ENCODE measurements at regions not wholly inside any gene's neighbourhood (a gene's known extent, or its start where the extent isn't known, plus 50 kb on each side); places are given as distances from the start of the nearest gene placed in this dataset.
A peak's percentile ranks its signal among the peaks of the same experiment; 100 is the strongest.

GRCh38 chr2:187857826-187858225 lies 303.6 kb upstream of the TFPI start:
- WGBS = no CpG with 5 or more reads among the region's 1 CpG
- H3K18ac ChIP-seq (ENCODE audit: low read depth in 1 of 2, low read length in 2 of 2) = no peak overlapping the region

GRCh38 chr2:187862715-187863114 lies 308.5 kb upstream of the TFPI start:
- Histone ChIP-seq H3K4ac (ENCODE audit: low read depth in 1 of 2, low read length in 2 of 2) (no peak overlapping the region), H2BK5ac (ENCODE audit: low read depth, low read length, poor library complexity, severe bottlenecking) (no peak overlapping the region), H3K27me3 (ENCODE audit: control insufficient read depth in 1 of 2, insufficient read depth in 1 of 2, low read length in 2 of 2) (no peaks in the 10 kb centered on the region), H2AK5ac (ENCODE audit: low read length, severe bottlenecking) (no peak overlapping the region), H2BK12ac (ENCODE audit: low read length in 2 of 2) (no peak overlapping the region), H3K4me1 (ENCODE audit: control insufficient read depth, insufficient read depth, low read depth, low read length) (no peaks in the 10 kb centered on the region), H3K23ac (ENCODE audit: low read length in 2 of 2) (no peak overlapping the region), H3K18ac (ENCODE audit: low read depth in 1 of 2, low read length in 2 of 2) (no peak overlapping the region), H3K4me2 (ENCODE audit: low read length, poor library complexity, severe bottlenecking) (no peak overlapping the region), H2BK15ac (ENCODE audit: low read depth, poor library complexity, severe bottlenecking) (no peak overlapping the region), H3K9ac (ENCODE audit: low read length) (no peak overlapping the region), H3K27ac (ENCODE audit: low read length, poor library complexity, severe bottlenecking) (no peak overlapping the region), H3K79me1 (replicated peaks; ENCODE audit: low read length, poor library complexity, severe bottlenecking) (no peaks in the 10 kb centered on the region), H3K9me3 (ENCODE audit: control insufficient read depth, low read length) (no peaks in the 10 kb centered on the region), H4K91ac (ENCODE audit: low read length) (no peak overlapping the region), H2BK120ac (ENCODE audit: low read depth, low read length) (no peak overlapping the region), H3K4me3 (ENCODE audit: insufficient read depth in 1 of 2, low read depth in 1 of 2, low read length in 2 of 2) (no peak overlapping the region), H3K14ac (ENCODE audit: low read length in 2 of 2) (no peak overlapping the region), H2AFZ (ENCODE audit: low read depth, low read length) (no peak overlapping the region), H4K8ac (ENCODE audit: low read length) (no peak overlapping the region), H3K36me3 (ENCODE audit: control insufficient read depth in 1 of 2, insufficient read depth in 2 of 2, low read depth in 1 of 2, low read length in 2 of 2) (no peaks in the 10 kb centered on the region)
- DNase-seq = no peak
- WGBS = 84% methylated on average over 3 of the region's 3 CpGs

More at GRCh38 chr2:187857826-187858225, 303.6 kb upstream of the TFPI start:
- DNase-seq = no peak
- H3K14ac ChIP-seq (ENCODE audit: low read length in 2 of 2) = no peak overlapping the region
- no peaks in the 10 kb centered on the region for H3K36me3 ChIP-seq (ENCODE audit: control insufficient read depth in 1 of 2, insufficient read depth in 2 of 2, low read depth in 1 of 2, low read length in 2 of 2)
- no peak overlapping the region for H2BK5ac ChIP-seq (ENCODE audit: low read depth, low read length, poor library complexity, severe bottlenecking)
- H2BK12ac ChIP-seq (ENCODE audit: low read length in 2 of 2) = no peak overlapping the region
- H2AFZ ChIP-seq (ENCODE audit: low read depth, low read length) = no peak overlapping the region
- no peaks in the 10 kb centered on the region for H3K4me1 ChIP-seq (ENCODE audit: control insufficient read depth, insufficient read depth, low read depth, low read length)
- no peak overlapping the region for H3K4me3 ChIP-seq (ENCODE audit: insufficient read depth in 1 of 2, low read depth in 1 of 2, low read length in 2 of 2)
- H2BK120ac ChIP-seq (ENCODE audit: low read depth, low read length) = no peak overlapping the region
- no peak overlapping the region for H4K8ac ChIP-seq (ENCODE audit: low read length)
- no peak overlapping the region for H3K9ac ChIP-seq (ENCODE audit: low read length)
- no peak overlapping the region for H2AK5ac ChIP-seq (ENCODE audit: low read length, severe bottlenecking)
- H3K27ac ChIP-seq (ENCODE audit: low read length, poor library complexity, severe bottlenecking) = no peak overlapping the region
- H3K4me2 ChIP-seq (ENCODE audit: low read length, poor library complexity, severe bottlenecking) = no peak overlapping the region
- no peak overlapping the region for H4K91ac ChIP-seq (ENCODE audit: low read length)
- H2BK15ac ChIP-seq (ENCODE audit: low read depth, poor library complexity, severe bottlenecking) = no peak overlapping the region
- no peak overlapping the region for H3K4ac ChIP-seq (ENCODE audit: low read depth in 1 of 2, low read length in 2 of 2)
- H3K23ac ChIP-seq (ENCODE audit: low read length in 2 of 2) = no peak overlapping the region
- no peaks in the 10 kb centered on the region for H3K9me3 ChIP-seq (ENCODE audit: control insufficient read depth, low read length)
- H3K27me3 ChIP-seq (ENCODE audit: control insufficient read depth in 1 of 2, insufficient read depth in 1 of 2, low read length in 2 of 2) = no peaks in the 10 kb centered on the region
- no peaks in the 10 kb centered on the region for H3K79me1 ChIP-seq (replicated peaks; ENCODE audit: low read length, poor library complexity, severe bottlenecking)

GRCh38 chr2:187865025-187865424 lies 310.8 kb upstream of the TFPI start:
- H3K4ac ChIP-seq (ENCODE audit: low read depth in 1 of 2, low read length in 2 of 2) = no peak overlapping the region
- no peak overlapping the region for H2AFZ ChIP-seq (ENCODE audit: low read depth, low read length)
- no peak overlapping the region for H3K14ac ChIP-seq (ENCODE audit: low read length in 2 of 2)
- H2BK5ac ChIP-seq (ENCODE audit: low read depth, low read length, poor library complexity, severe bottlenecking) = no peak overlapping the region
- no peak overlapping the region for H3K4me2 ChIP-seq (ENCODE audit: low read length, poor library complexity, severe bottlenecking)
- no peaks in the 10 kb centered on the region for H3K27me3 ChIP-seq (ENCODE audit: control insufficient read depth in 1 of 2, insufficient read depth in 1 of 2, low read length in 2 of 2)
- H2BK120ac ChIP-seq (ENCODE audit: low read depth, low read length) = no peak overlapping the region
- no peak overlapping the region for H4K91ac ChIP-seq (ENCODE audit: low read length)
- H3K36me3 ChIP-seq (ENCODE audit: control insufficient read depth in 1 of 2, insufficient read depth in 2 of 2, low read depth in 1 of 2, low read length in 2 of 2) = no peaks in the 10 kb centered on the region
- no peak overlapping the region for H3K23ac ChIP-seq (ENCODE audit: low read length in 2 of 2)
- no peak overlapping the region for H4K8ac ChIP-seq (ENCODE audit: low read length)
- no peaks in the 10 kb centered on the region for H3K79me1 ChIP-seq (replicated peaks; ENCODE audit: low read length, poor library complexity, severe bottlenecking)
- H2BK12ac ChIP-seq (ENCODE audit: low read length in 2 of 2) = no peak overlapping the region
- 100% methylated on average over 3 of the region's 4 CpGs for WGBS
- no peak overlapping the region for H2BK15ac ChIP-seq (ENCODE audit: low read depth, poor library complexity, severe bottlenecking)
- H3K4me1 ChIP-seq (ENCODE audit: control insufficient read depth, insufficient read depth, low read depth, low read length) = no peaks in the 10 kb centered on the region
- H3K27ac ChIP-seq (ENCODE audit: low read length, poor library complexity, severe bottlenecking) = no peak overlapping the region
- H3K9me3 ChIP-seq (ENCODE audit: control insufficient read depth, low read length) = no peaks in the 10 kb centered on the region
- H2AK5ac ChIP-seq (ENCODE audit: low read length, severe bottlenecking) = no peak overlapping the region
- no peak overlapping the region for H3K18ac ChIP-seq (ENCODE audit: low read depth in 1 of 2, low read length in 2 of 2)
- no peak for DNase-seq
- no peak overlapping the region for H3K4me3 ChIP-seq (ENCODE audit: insufficient read depth in 1 of 2, low read depth in 1 of 2, low read length in 2 of 2)
- H3K9ac ChIP-seq (ENCODE audit: low read length) = no peak overlapping the region

GRCh38 chr2:187867165-187867564 lies 312.9 kb upstream of the TFPI start:
- Histone ChIP-seq H2BK5ac (ENCODE audit: low read depth, low read length, poor library complexity, severe bottlenecking) (no peak overlapping the region), H3K79me1 (replicated peaks; ENCODE audit: low read length, poor library complexity, severe bottlenecking) (no peaks in the 10 kb centered on the region), H3K27ac (ENCODE audit: low read length, poor library complexity, severe bottlenecking) (no peak overlapping the region), H3K36me3 (ENCODE audit: control insufficient read depth in 1 of 2, insufficient read depth in 2 of 2, low read depth in 1 of 2, low read length in 2 of 2) (no peaks in the 10 kb centered on the region), H2AK5ac (ENCODE audit: low read length, severe bottlenecking) (no peak overlapping the region), H3K23ac (ENCODE audit: low read length in 2 of 2) (no peak overlapping the region), H2AFZ (ENCODE audit: low read depth, low read length) (no peak overlapping the region), H3K9ac (ENCODE audit: low read length) (no peak overlapping the region), H2BK120ac (ENCODE audit: low read depth, low read length) (no peak overlapping the region), H3K27me3 (ENCODE audit: control insufficient read depth in 1 of 2, insufficient read depth in 1 of 2, low read length in 2 of 2) (no peaks in the 10 kb centered on the region), H2BK12ac (ENCODE audit: low read length in 2 of 2) (no peak overlapping the region), H3K9me3 (ENCODE audit: control insufficient read depth, low read length) (no peaks in the 10 kb centered on the region), H2BK15ac (ENCODE audit: low read depth, poor library complexity, severe bottlenecking) (peak overlapping the region; percentile 40), H3K4me3 (ENCODE audit: insufficient read depth in 1 of 2, low read depth in 1 of 2, low read length in 2 of 2) (no peak overlapping the region), H4K91ac (ENCODE audit: low read length) (no peak overlapping the region), H3K4me1 (ENCODE audit: control insufficient read depth, insufficient read depth, low read depth, low read length) (no peaks in the 10 kb centered on the region), H3K4ac (ENCODE audit: low read depth in 1 of 2, low read length in 2 of 2) (no peak overlapping the region), H4K8ac (ENCODE audit: low read length) (no peak overlapping the region), H3K14ac (ENCODE audit: low read length in 2 of 2) (no peak overlapping the region), H3K4me2 (ENCODE audit: low read length, poor library complexity, severe bottlenecking) (no peak overlapping the region), H3K18ac (ENCODE audit: low read depth in 1 of 2, low read length in 2 of 2) (no peak overlapping the region)
- no peak for DNase-seq
- 88% methylated on average over 8 of the region's 8 CpGs for WGBS
